Liver (tissue), 8 donors: ENCODE measurements at regions not wholly inside any gene's neighbourhood (a gene's known extent, or its start where the extent isn't known, plus 50 kb on each side); places are given as distances from the start of the nearest gene placed in this dataset.

Source experiments
- DNase-seq: peaks from one replicate; pipeline ENCODE4 v3.0.0-alpha.2; 2017; ENCODE audit warnings: low spot score
- H3K27ac ChIP-seq, 2 donors: one replicate each; pipeline ENCODE4 v1.7.0; 2013; ENCODE audit warnings: inconsistent platforms in 2 of 2, low read length in 2 of 2, control low read depth in 1 of 2, low read depth in 1 of 2, mild to moderate bottlenecking in 1 of 2
- H3K27me3 ChIP-seq, 4 donors: one replicate each; pipeline versions ENCODE4 v1.6.1 to v1.7.0; 2013; ENCODE audit warnings: low read length in 3 of 4, inconsistent platforms in 1 of 4, mild to moderate bottlenecking in 1 of 4, moderate library complexity in 1 of 4; ENCODE audit not compliant: control insufficient read depth in 4 of 4, insufficient read depth in 4 of 4
- H3K36me3 ChIP-seq, 4 donors: one replicate each; pipeline versions ENCODE4 v1.6.1 to v1.7.0; 2013; ENCODE audit warnings: low read length in 3 of 4, mild to moderate bottlenecking in 3 of 4, low read depth in 1 of 4, moderate library complexity in 1 of 4; ENCODE audit not compliant: control insufficient read depth in 4 of 4, insufficient read depth in 3 of 4
- H3K4me1 ChIP-seq, 4 donors: one replicate each; pipeline versions ENCODE4 v1.6.1 to v1.7.0; 2013; ENCODE audit warnings: low read length in 3 of 4, mild to moderate bottlenecking in 3 of 4, moderate library complexity in 1 of 4; ENCODE audit not compliant: control insufficient read depth in 4 of 4, insufficient read depth in 4 of 4
- H3K4me3 ChIP-seq, 3 donors: one replicate each; pipeline versions ENCODE4 v1.6.1 to v1.7.0; 2013; ENCODE audit warnings: low read length in 3 of 3, control low read depth in 1 of 3, low read depth in 1 of 3, mild to moderate bottlenecking in 1 of 3
- H3K9ac ChIP-seq, 2 donors: one replicate each; pipeline ENCODE4 v1.7.0; 2013; ENCODE audit warnings: low read length in 2 of 2, mild to moderate bottlenecking in 2 of 2, moderate library complexity in 2 of 2, control low read depth in 1 of 2, low read depth in 1 of 2
- H3K9me3 ChIP-seq, 4 donors: one replicate each; pipeline versions ENCODE4 v1.6.1 to v1.7.0; 2013; ENCODE audit warnings: low read length in 3 of 4; ENCODE audit not compliant: control insufficient read depth in 4 of 4
- CTCF ChIP-seq: fragments of 150-350 bp; IDR thresholded peaks from 2 replicates; pipeline ENCODE4 v1.5.1; 2017; ENCODE audit warnings: improper control_type of control experiment, low read depth, low read length; ENCODE audit not compliant: missing input control
- EGR1 ChIP-seq, 2 donors: IDR thresholded peaks; 2 replicates each; pipeline ENCODE4 v1.6.1; 2016 to 2018; ENCODE audit warnings: antibody characterized with exemption in 2 of 2, low read depth in 2 of 2
- FOXA2 ChIP-seq: IDR thresholded peaks from 2 replicates; pipeline ENCODE4 v1.6.1; 2016; ENCODE audit warnings: antibody characterized with exemption
- GABPA ChIP-seq, 2 donors: IDR thresholded peaks in 1 of 2; conservative IDR thresholded peaks in 1 of 2; 2 replicates each; pipeline ENCODE4 v1.6.1; 2016; ENCODE audit warnings: antibody characterized with exemption in 2 of 2, mild to moderate bottlenecking in 1 of 2, moderate library complexity in 1 of 2
- HNF4G ChIP-seq: IDR thresholded peaks from 2 replicates; pipeline ENCODE4 v1.6.1; 2016; ENCODE audit warnings: antibody characterized with exemption
- JUND ChIP-seq, 2 donors: IDR thresholded peaks; 2 replicates each; pipeline ENCODE4 v1.6.1; 2016; ENCODE audit warnings: antibody characterized with exemption in 2 of 2
- MAX ChIP-seq: IDR thresholded peaks from 2 replicates; pipeline ENCODE4 v1.6.1; 2016; ENCODE audit warnings: antibody characterized with exemption
- NR2F2 ChIP-seq: IDR thresholded peaks from 2 replicates; pipeline ENCODE4 v1.6.1; 2016; ENCODE audit warnings: antibody characterized with exemption
- RAD21 ChIP-seq, 2 donors: IDR thresholded peaks; 2 replicates each; pipeline ENCODE4 v1.6.1; 2016; ENCODE audit warnings: antibody characterized with exemption in 2 of 2, mild to moderate bottlenecking in 2 of 2
- SP1 ChIP-seq: IDR thresholded peaks from 2 replicates; pipeline ENCODE4 v1.6.1; 2018; ENCODE audit warnings: antibody characterized with exemption, mild to moderate bottlenecking
- ZBTB33 ChIP-seq: IDR thresholded peaks from 2 replicates; pipeline ENCODE4 v1.6.1; 2016; ENCODE audit warnings: antibody characterized with exemption
- WGBS: extraction: QIAGEN DNeasy Blood & Tissue Kit; methylation state at CpG from one replicate; pipeline ENCODE4 v1.1.7; 2013; 5-methylcytosine and 5-hydroxymethylcytosine counted together
- TF ChIP-seq, protein P1 (sequence below): IDR thresholded peaks from 2 replicates; pipeline ENCODE4 v1.6.1; 2016; ENCODE audit warnings: antibody characterized with exemption, mild to moderate bottlenecking
- donor health status: healthy.
- donor health status: healthy.
- donor health status: healthy.
- donor health status: healthy.
- donor health status: healthy.

DNA sequence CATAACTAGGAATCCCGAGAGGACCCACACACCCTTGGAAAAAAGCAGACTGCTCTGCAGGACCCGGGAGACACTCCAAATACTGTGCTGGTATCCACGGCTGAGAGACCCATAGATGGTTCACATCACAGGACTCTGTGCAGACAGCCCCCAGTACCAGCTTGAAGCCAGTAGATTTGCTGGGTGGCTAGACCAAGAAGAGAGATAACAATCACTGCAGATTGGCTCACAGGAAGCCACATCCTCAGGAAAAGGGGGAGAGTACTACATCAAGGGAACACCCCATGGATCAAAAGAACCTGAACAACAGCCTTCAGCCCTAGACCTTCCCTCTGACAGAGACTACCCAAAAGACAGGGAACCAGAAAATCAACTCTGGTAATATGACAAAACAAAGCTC is 223.8 kb upstream of the LRATD1 start:
- no peak for TF ChIP-seq EGR1 (IDR thresholded peaks at IDR 0.05; ENCODE audit: low read depth in 2 of 2)
- no peak overlapping the region for H3K4me3 ChIP-seq
- WGBS, result 78% methylated on average over 3 of the region's 3 CpGs

DNA sequence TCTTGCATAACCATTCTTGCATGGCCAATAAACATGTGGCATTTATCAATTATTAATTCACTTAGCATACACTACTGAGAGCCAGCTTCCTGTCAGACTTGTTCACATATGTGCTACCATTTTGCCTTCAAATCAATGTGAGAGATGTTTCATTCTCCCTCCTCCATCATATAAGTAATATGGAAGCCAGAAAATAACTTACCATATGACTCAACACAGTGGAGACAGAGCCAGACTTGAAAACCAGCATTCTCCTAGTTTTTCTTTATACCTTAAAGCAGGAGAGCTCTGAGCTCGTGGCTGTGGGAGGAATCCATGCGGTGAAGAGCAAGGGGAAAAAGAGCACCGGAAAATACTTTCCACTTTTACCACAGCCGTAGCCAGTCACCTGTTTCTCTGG is 215.0 kb upstream of the LRATD1 start:
- no peaks in the 10 kb centered on the region for H3K36me3 ChIP-seq
- no peak for DNase-seq
- H3K9ac ChIP-seq, result no peak overlapping the region
- whole genome bisulfite sequencing, result 86% methylated on average over 4 of the region's 4 CpGs
- H3K4me3 ChIP-seq, result no peak overlapping the region
- no peaks in the 10 kb centered on the region for H3K9me3 ChIP-seq
- TF ChIP-seq CTCF, result no peak
- TF ChIP-seq, protein P1, sequence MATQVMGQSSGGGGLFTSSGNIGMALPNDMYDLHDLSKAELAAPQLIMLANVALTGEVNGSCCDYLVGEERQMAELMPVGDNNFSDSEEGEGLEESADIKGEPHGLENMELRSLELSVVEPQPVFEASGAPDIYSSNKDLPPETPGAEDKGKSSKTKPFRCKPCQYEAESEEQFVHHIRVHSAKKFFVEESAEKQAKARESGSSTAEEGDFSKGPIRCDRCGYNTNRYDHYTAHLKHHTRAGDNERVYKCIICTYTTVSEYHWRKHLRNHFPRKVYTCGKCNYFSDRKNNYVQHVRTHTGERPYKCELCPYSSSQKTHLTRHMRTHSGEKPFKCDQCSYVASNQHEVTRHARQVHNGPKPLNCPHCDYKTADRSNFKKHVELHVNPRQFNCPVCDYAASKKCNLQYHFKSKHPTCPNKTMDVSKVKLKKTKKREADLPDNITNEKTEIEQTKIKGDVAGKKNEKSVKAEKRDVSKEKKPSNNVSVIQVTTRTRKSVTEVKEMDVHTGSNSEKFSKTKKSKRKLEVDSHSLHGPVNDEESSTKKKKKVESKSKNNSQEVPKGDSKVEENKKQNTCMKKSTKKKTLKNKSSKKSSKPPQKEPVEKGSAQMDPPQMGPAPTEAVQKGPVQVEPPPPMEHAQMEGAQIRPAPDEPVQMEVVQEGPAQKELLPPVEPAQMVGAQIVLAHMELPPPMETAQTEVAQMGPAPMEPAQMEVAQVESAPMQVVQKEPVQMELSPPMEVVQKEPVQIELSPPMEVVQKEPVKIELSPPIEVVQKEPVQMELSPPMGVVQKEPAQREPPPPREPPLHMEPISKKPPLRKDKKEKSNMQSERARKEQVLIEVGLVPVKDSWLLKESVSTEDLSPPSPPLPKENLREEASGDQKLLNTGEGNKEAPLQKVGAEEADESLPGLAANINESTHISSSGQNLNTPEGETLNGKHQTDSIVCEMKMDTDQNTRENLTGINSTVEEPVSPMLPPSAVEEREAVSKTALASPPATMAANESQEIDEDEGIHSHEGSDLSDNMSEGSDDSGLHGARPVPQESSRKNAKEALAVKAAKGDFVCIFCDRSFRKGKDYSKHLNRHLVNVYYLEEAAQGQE, result no peak
- no peak for TF ChIP-seq MAX
- no peak for TF ChIP-seq EGR1 (IDR thresholded peaks at IDR 0.05; ENCODE audit: low read depth in 2 of 2)
- TF ChIP-seq FOXA2, result no peak
- TF ChIP-seq GABPA (IDR thresholded peaks at IDR 0.05 in 1 of 2, conservative IDR thresholded peaks at IDR 0.05 in 1 of 2), result no peak
- no peak for TF ChIP-seq RAD21 (IDR thresholded peaks at IDR 0.05)
- H3K27ac ChIP-seq, result no peak overlapping the region
- no peaks in the 10 kb centered on the region for H3K4me1 ChIP-seq
- H3K27me3 ChIP-seq, result no peaks in the 10 kb centered on the region

More for the DNA sequence above, 223.8 kb upstream of the LRATD1 start:
- Histone ChIP-seq H3K27me3 (no peaks in the 10 kb centered on the region), H3K27ac (no peak overlapping the region), H3K9ac (no peak overlapping the region), H3K4me1 (no peaks in the 10 kb centered on the region), H3K9me3 (no peaks in the 10 kb centered on the region), H3K36me3 (no peaks in the 10 kb centered on the region)
- DNase-seq, result no peak

- no peak overlapping the region for H3K4me3 ChIP-seq
- no peaks in the 10 kb centered on the region for H3K27me3 ChIP-seq
- H3K27ac ChIP-seq, result no peak overlapping the region
- DNase-seq, result no peak
- H3K4me1 ChIP-seq, result no peaks in the 10 kb centered on the region
- H3K9ac ChIP-seq, result no peak overlapping the region
- H3K36me3 ChIP-seq, result no peaks in the 10 kb centered on the region
- no peak for TF ChIP-seq EGR1 (IDR thresholded peaks at IDR 0.05; ENCODE audit: low read depth in 2 of 2)
- no peak for TF ChIP-seq JUND (IDR thresholded peaks at IDR 0.05)
- no peak for TF ChIP-seq HNF4G
- TF ChIP-seq MAX, result no peak
- no peak for TF ChIP-seq ZBTB33
- no peak for TF ChIP-seq NR2F2
- no peak for TF ChIP-seq SP1
- H3K9me3 ChIP-seq, result no peaks in the 10 kb centered on the region
Observed at GRCh38 chr2:14418115-14418514, 214.4 kb upstream of the LRATD1 start.
